Head of caudate nucleus (tissue), 42 donors: ENCODE measurements at regions not wholly inside any gene's neighbourhood (a gene's known extent, or its start where the extent isn't known, plus 50 kb on each side); places are given as distances from the start of the nearest gene placed in this dataset.

ENCODE experiments used
- DNase-seq, 42 donors: peaks; one replicate each; pipeline versions ENCODE4 v3.0.0 to v3.0.0-alpha.2; 2020 to 2021; ENCODE audit warnings: mixed read lengths in 7 of 42
- intact Hi-C: fragments of 100-400 bp; cut with DNase I; formaldehyde crosslinking; loops from one replicate; pipeline ENCODE4 v1.15.0; 2022

- intact Hi-C loops: no loop called here
- DNase-seq: no peak
These were observed 429.4 kb downstream of the GXYLT1 start for GRCh38 chr12:41715256-41715655.

GRCh38 chr12:41709463-41710285 is 435.0 kb downstream of the GXYLT1 start:
- intact Hi-C loops: no loop called here
- no peak for DNase-seq

GRCh38 chr12:41709012-41709411 is 435.7 kb downstream of the GXYLT1 start:
- DNase-seq: no peak
- intact Hi-C loops: no loop called here

GRCh38 chr12:41706376-41706775 is 438.3 kb downstream of the GXYLT1 start:
- intact Hi-C loops: no loop called here
- no peak for DNase-seq

- intact Hi-C loops: no loop called here
- no peak for DNase-seq
These were observed 442.6 kb downstream of the GXYLT1 start for GRCh38 chr12:41701943-41702601.

GRCh38 chr12:41700940-41701339 is 443.7 kb downstream of the GXYLT1 start:
- intact Hi-C loops: no loop called here
- DNase-seq: no peak

GRCh38 chr12:41699658-41700057 is 445.0 kb downstream of the GXYLT1 start:
- intact Hi-C loops: no loop called here

GRCh38 chr12:41697161-41697560 is 447.5 kb downstream of the GXYLT1 start:
- intact Hi-C loops: no loop called here
- DNase-seq: no peak

More at GRCh38 chr12:41699658-41700057, 445.0 kb downstream of the GXYLT1 start:
- no peak for DNase-seq

- intact Hi-C loops: no loop called here
These were observed 459.7 kb downstream of the GXYLT1 start for GRCh38 chr12:41684997-41685396.

GRCh38 chr12:41683513-41684240 is 461.0 kb downstream of the GXYLT1 start:
- no peak for DNase-seq
- intact Hi-C loops: no loop called here

More at GRCh38 chr12:41684997-41685396, 459.7 kb downstream of the GXYLT1 start:
- no peak for DNase-seq

- intact Hi-C loops: no loop called here
- DNase-seq: no peak
These were observed 461.7 kb downstream of the GXYLT1 start for GRCh38 chr12:41683023-41683422.

GRCh38 chr12:41681898-41682297 is 462.8 kb downstream of the GXYLT1 start:
- intact Hi-C loops: no loop called here
- DNase-seq: no peak

- intact Hi-C loops: no loop called here
- no peak for DNase-seq
These were observed 464.5 kb downstream of the GXYLT1 start for GRCh38 chr12:41680155-41680554.

- intact Hi-C loops: no loop called here
- DNase-seq: peak in 1 of 42 donors; percentile 8
These were observed 475.6 kb downstream of the PDZRN4 start for GRCh38 chr12:41663598-41664265.

GRCh38 chr12:41661141-41661765 is 473.1 kb downstream of the PDZRN4 start:
- no peak for DNase-seq
- intact Hi-C loops: no loop called here

GRCh38 chr12:41656454-41656853 is 468.3 kb downstream of the PDZRN4 start:
- no peak for DNase-seq
- intact Hi-C loops: no loop called here

- no peak for DNase-seq
- intact Hi-C loops: no loop called here
These were observed 465.5 kb downstream of the PDZRN4 start for GRCh38 chr12:41653386-41654326.

GRCh38 chr12:41652981-41653380 is 464.9 kb downstream of the PDZRN4 start:
- DNase-seq: no peak
- intact Hi-C loops: no loop called here
